Neural progenitor cell (in vitro differentiated cells): ENCODE measurements at regions not wholly inside any gene's neighbourhood (a gene's known extent, or its start where the extent isn't known, plus 50 kb on each side); places are given as distances from the start of the nearest gene placed in this dataset.

ENCODE experiments used
- DNase-seq: peaks from one replicate; pipeline ENCODE4 v3.0.0-alpha.2; 2016; ENCODE audit warnings: low spot score
- H2AFZ ChIP-seq: fragments of 200-600 bp; sonication (generic); replicated peaks from 2 replicates; pipeline ENCODE4 v1.6.1; 2016; ENCODE audit warnings: antibody characterized with exemption
- H3F3A ChIP-seq: fragments of 200-600 bp; sonication (generic); 2 replicates; pipeline ENCODE4 v1.6.1; 2016; ENCODE audit warnings: antibody characterized with exemption, low read depth
- H3K27ac ChIP-seq: fragments of 200-600 bp; sonication (generic); 2 replicates; pipeline ENCODE4 v1.5.1; 2016; ENCODE audit warnings: mild to moderate bottlenecking
- H3K27me3 ChIP-seq: fragments of 200-600 bp; sonication (generic); 2 replicates; pipeline ENCODE4 v1.6.1; 2016; ENCODE audit warnings: mild to moderate bottlenecking, moderate library complexity
- H3K36me3 ChIP-seq: fragments of 200-600 bp; sonication (generic); 2 replicates; pipeline ENCODE4 v1.5.1; 2016
- H3K4me1 ChIP-seq: fragments of 200-600 bp; sonication (generic); 2 replicates; pipeline ENCODE4 v1.6.1; 2016; ENCODE audit warnings: mixed run types
- H3K4me2 ChIP-seq: fragments of 200-600 bp; sonication (generic); 2 replicates; pipeline ENCODE4 v1.6.1; 2016
- H3K4me3 ChIP-seq: fragments of 200-600 bp; sonication (generic); 2 replicates; pipeline ENCODE4 v1.5.1; 2016
- H3K79me2 ChIP-seq: fragments of 200-600 bp; sonication (generic); 2 replicates; pipeline ENCODE4 v1.6.1; 2016; ENCODE audit warnings: low read depth
- H3K9ac ChIP-seq: fragments of 200-600 bp; sonication (generic); 2 replicates; pipeline ENCODE4 v1.6.1; 2016
- H3K9me3 ChIP-seq: fragments of 200-600 bp; sonication (generic); 2 replicates; pipeline ENCODE4 v1.5.1; 2016; ENCODE audit warnings: low read depth
- H4K20me1 ChIP-seq: fragments of 200-600 bp; sonication (generic); 2 replicates; pipeline ENCODE4 v1.6.1; 2016; ENCODE audit warnings: low read depth
- H3K27ac Mint-ChIP-seq: 3 replicates; pipeline ENCODE4 v1.8.0; 2021; ENCODE audit warnings: mixed read lengths
- H3K27me3 Mint-ChIP-seq: 2 replicates; pipeline ENCODE4 v1.8.0; 2022; ENCODE audit warnings: low read depth, mild to moderate bottlenecking, inconsistent platforms, moderate library complexity, mixed read lengths; ENCODE audit not compliant: insufficient read depth
- H3K36me3 Mint-ChIP-seq: 3 replicates; pipeline ENCODE4 v1.8.0; 2021; ENCODE audit warnings: mixed read lengths
- H3K4me1 Mint-ChIP-seq: 3 replicates; pipeline ENCODE4 v1.8.0; 2021; ENCODE audit warnings: mixed read lengths
- H3K4me3 Mint-ChIP-seq: 3 replicates; pipeline ENCODE4 v1.8.0; 2021; ENCODE audit warnings: mild to moderate bottlenecking, moderate library complexity, mixed read lengths
- H3K9me3 Mint-ChIP-seq: 3 replicates; pipeline ENCODE4 v1.8.0; 2020; ENCODE audit warnings: mixed read lengths
- EZH2 ChIP-seq: fragments of 200-600 bp; sonication (generic); IDR thresholded peaks from 2 replicates; pipeline ENCODE4 v1.6.1; 2017; ENCODE audit warnings: antibody characterized with exemption, mild to moderate bottlenecking, moderate library complexity
- EZH2phosphoT487 ChIP-seq: fragments of 200-600 bp; sonication (generic); IDR thresholded peaks from 2 replicates; pipeline ENCODE4 v1.6.1; 2017; ENCODE audit warnings: antibody characterized with exemption
- TF ChIP-seq, protein P1 (sequence below): fragments of 200-600 bp; sonication (generic); IDR thresholded peaks from 2 replicates; pipeline ENCODE4 v1.5.1; 2017; ENCODE audit warnings: antibody characterized with exemption, mild to moderate bottlenecking

DNA sequence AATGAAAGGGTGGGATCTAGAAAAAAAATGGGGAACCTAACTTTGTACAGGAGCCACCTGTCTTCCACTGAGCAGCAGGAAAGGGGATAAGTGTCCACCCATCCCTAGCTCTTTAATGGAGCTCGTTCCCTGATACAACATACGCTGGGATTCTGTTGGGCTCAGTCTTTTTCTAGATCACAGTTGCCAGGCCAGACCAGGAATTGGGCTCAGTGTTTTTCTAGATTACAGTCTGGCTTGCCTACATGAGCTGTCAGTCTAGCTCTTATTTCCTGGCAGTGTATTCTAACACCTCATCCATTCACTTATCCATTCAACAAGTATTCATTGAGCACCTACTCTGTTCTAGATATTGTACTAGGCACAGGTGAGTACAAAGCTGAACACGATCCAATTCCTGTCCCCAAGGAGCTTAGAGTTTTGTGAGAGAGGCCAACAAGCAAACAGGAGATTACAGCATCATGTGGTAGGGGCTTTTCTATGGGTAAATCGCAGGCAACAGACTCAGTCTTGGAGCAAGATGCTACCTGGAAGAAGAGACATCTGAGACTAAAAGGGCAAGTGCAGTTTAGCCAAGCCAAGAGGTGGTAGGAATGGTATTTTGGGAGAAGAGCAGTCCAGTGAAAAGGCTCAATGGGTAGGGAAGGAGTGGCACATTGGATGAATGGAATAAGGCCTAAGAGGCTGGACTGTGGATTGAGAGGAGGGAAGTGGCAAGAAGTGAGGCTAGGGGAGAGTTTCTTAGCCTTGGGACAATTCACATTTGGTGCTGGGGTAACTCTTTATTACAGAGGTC is 138.0 kb upstream of the HS3ST2 start:
- Histone ChIP-seq H3K79me2 (no peaks in the 10 kb centered on the region), H2AFZ (no peak overlapping the region), H3F3A (no peaks in the 10 kb centered on the region), H3K27me3 (no peaks in the 10 kb centered on the region), H3K27ac (no peak overlapping the region), H3K36me3 (no peaks in the 10 kb centered on the region), H3K9ac (no peak overlapping the region), H3K4me1 (peaks cover 3% of the 10 kb centered on the region), H3K4me3 (no peak overlapping the region), H3K4me2 (no peak overlapping the region), H3K9me3 (no peaks in the 10 kb centered on the region), H4K20me1 (no peaks in the 10 kb centered on the region)
- no peak overlapping the region for H3K4me3 Mint-ChIP-seq
- TF ChIP-seq EZH2 (no peak), EZH2phosphoT487 (no peak)
- TF ChIP-seq, protein P1, sequence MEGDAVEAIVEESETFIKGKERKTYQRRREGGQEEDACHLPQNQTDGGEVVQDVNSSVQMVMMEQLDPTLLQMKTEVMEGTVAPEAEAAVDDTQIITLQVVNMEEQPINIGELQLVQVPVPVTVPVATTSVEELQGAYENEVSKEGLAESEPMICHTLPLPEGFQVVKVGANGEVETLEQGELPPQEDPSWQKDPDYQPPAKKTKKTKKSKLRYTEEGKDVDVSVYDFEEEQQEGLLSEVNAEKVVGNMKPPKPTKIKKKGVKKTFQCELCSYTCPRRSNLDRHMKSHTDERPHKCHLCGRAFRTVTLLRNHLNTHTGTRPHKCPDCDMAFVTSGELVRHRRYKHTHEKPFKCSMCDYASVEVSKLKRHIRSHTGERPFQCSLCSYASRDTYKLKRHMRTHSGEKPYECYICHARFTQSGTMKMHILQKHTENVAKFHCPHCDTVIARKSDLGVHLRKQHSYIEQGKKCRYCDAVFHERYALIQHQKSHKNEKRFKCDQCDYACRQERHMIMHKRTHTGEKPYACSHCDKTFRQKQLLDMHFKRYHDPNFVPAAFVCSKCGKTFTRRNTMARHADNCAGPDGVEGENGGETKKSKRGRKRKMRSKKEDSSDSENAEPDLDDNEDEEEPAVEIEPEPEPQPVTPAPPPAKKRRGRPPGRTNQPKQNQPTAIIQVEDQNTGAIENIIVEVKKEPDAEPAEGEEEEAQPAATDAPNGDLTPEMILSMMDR, result no peak
- H3K9me3 Mint-ChIP-seq, result no peaks in the 10 kb centered on the region
- no peaks in the 10 kb centered on the region for H3K4me1 Mint-ChIP-seq
- H3K27me3 Mint-ChIP-seq, result no peaks in the 10 kb centered on the region
- no peaks in the 10 kb centered on the region for H3K36me3 Mint-ChIP-seq
- no peak for DNase-seq
- no peak overlapping the region for H3K27ac Mint-ChIP-seq

- no peak for DNase-seq
- H3K27me3 ChIP-seq, result no peaks in the 10 kb centered on the region
- H3F3A ChIP-seq, result peaks cover 9% of the 10 kb centered on the region
- Mint-ChIP-seq H3K4me1 (no peaks in the 10 kb centered on the region), H3K9me3 (no peaks in the 10 kb centered on the region), H3K4me3 (no peak overlapping the region), H3K27me3 (no peaks in the 10 kb centered on the region), H3K36me3 (no peaks in the 10 kb centered on the region), H3K27ac (no peak overlapping the region)
- H3K4me3 ChIP-seq, result no peak overlapping the region
- no peaks in the 10 kb centered on the region for H3K79me2 ChIP-seq
- no peak overlapping the region for H2AFZ ChIP-seq
- no peaks in the 10 kb centered on the region for H3K4me1 ChIP-seq
- no peak overlapping the region for H3K4me2 ChIP-seq
- H4K20me1 ChIP-seq, result no peaks in the 10 kb centered on the region
- no peak overlapping the region for H3K9ac ChIP-seq
- no peak overlapping the region for H3K27ac ChIP-seq
- H3K9me3 ChIP-seq, result no peaks in the 10 kb centered on the region
- H3K36me3 ChIP-seq, result no peaks in the 10 kb centered on the region
- TF ChIP-seq EZH2phosphoT487 (no peak), EZH2 (no peak)
- TF ChIP-seq, protein P1, result no peak
Observed at GRCh38 chr16:22677024-22677830, 136.7 kb upstream of the HS3ST2 start.

DNA sequence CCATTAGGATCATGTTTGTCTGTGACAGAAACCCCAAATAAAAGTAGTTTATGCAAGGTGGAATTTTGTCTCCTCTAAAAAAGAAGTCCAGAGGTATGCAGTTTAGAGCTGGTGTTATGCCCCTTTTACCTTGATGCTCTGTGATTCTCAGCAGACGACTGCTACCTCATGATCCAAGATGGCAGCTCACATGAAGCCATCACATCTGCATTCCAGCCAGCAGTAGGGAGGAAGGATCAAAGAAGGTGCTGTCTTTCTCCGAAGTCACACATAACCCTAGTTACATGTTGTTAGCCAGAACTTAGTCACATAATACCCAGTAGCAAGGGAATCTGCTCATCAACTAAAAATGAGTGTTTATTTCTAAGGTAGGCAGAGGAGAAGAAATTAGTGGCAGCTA is 135.7 kb upstream of the HS3ST2 start:
- Histone ChIP-seq H3K27me3 (no peaks in the 10 kb centered on the region), H3K9me3 (no peaks in the 10 kb centered on the region), H3K4me2 (no peak overlapping the region), H2AFZ (no peak overlapping the region), H3K4me3 (no peak overlapping the region), H3K27ac (no peak overlapping the region), H3K79me2 (no peaks in the 10 kb centered on the region), H3K9ac (no peak overlapping the region), H3K4me1 (no peaks in the 10 kb centered on the region), H3F3A (peaks cover 9% of the 10 kb centered on the region), H4K20me1 (no peaks in the 10 kb centered on the region), H3K36me3 (no peaks in the 10 kb centered on the region)
- TF ChIP-seq, protein P1, result no peak
- TF ChIP-seq EZH2phosphoT487 (no peak), EZH2 (no peak)
- Mint-ChIP-seq H3K9me3 (no peaks in the 10 kb centered on the region), H3K36me3 (no peaks in the 10 kb centered on the region), H3K4me1 (no peaks in the 10 kb centered on the region), H3K27me3 (no peaks in the 10 kb centered on the region), H3K4me3 (no peak overlapping the region), H3K27ac (no peak overlapping the region)
- DNase-seq, result no peak
